GM21723 (cell line): ENCODE measurements at regions not wholly inside any gene's neighbourhood (a gene's known extent, or its start where the extent isn't known, plus 50 kb on each side); places are given as distances from the start of the nearest gene placed in this dataset.

Experiments
- ATAC-seq: cut with Tn5 transposase; IDR thresholded peaks from one replicate; pipeline ENCODE4 v1.9.1; 2021; ENCODE audit warnings: mild to moderate bottlenecking, moderate library complexity; ENCODE audit not compliant: unreplicated experiment

DNA sequence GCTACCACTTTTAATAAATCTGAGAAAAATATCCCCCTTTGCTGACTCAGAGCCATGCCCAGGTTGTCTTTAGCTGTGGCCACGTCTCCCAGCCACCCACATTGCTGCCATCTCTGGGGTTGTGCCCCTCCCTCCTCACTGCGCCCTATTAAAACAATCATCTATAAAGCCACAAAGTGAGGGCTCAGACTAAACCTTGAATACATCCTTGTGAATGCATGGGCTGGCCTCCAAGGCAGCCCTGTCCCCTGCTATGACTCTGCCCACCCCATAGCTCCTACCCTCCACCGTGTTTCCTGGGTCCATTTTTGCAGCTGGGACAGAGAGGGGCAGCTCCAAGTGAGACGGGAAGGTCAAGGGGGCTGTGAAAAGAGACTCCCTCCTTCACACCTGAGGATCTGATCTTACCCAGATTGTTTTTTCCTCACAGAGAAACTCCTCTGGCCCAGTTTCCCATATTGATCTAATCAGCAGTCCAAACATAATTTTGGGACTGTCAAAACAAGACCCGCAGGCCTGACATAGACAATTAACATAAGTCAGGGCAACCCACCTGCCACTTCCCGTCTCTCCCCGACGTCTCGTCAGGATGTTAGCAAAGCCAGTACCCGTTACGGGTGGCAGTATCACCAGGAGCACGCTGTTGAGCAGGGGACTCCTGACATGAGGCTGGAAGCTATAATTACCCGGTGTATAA is 199.0 kb downstream of the KATNAL1 start:
- no peak for ATAC-seq

DNA sequence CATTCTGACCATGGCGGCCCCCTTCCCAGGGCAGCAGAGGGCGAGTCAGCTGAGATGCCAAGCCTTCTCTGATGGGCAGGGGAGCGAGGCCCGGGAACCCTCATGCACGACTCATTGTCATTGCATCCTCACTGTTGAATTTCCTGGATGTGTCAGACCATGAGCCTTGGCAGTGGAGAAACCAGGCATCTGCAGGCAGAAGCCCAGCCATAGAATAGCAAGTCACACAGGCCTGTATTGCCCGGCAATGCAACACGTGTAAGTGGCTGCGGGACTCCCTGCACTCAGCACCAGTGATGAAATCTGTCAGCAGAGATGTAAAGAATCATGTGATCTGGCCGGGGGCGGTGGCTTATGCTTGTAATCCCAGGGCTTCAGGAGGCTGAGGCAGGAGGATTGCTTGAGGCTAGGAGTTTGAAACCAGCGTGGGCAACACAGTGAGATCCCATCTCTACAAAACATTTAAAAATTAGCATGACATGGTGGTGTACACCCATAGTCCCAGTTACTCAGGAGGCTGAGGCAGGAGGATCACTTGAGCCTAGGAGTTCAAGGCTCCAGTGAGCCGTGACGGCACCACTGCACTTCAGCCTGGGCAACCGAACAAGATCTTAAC is 199.7 kb downstream of the KATNAL1 start:
- no peak for ATAC-seq

DNA sequence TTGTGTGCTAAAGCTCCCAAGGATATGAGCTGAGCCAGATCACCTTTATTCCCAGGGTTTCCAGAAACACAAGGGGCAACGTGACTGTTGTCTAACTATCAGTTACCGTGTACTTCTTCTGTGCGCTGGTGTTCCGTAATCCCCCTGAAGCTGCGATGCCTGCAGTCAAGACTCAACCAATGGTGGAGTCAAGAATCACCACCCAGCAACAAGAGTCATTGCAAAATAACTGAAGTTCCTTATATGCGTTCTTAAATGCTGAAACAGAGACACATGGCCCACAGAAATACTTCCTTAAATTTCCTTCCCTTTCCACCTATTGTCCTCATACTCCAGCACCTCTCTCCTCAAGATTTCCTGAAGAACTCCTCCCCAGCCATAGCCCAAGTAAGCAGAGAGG is 200.2 kb downstream of the KATNAL1 start:
- no peak for ATAC-seq

DNA sequence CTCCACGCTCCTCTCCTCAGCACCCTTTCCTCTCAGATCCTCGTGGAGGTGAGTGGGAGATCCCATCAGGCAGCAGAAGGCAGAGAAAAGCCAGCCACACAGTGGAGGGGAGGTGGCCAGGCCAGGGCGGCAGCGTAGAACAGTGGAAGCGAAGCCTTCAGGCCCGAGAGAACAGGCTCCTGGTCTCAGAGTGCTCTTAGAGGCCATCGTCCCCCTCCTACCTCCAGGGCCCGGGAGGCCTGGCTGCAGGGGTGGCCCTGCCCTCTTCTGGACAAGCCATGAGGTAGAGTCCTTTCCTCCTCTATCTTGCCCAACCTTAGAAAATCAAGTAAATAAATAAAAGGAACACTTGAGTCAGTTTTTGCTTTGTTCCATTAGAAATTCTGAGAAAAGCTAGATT is 202.0 kb downstream of the KATNAL1 start:
- no peak for ATAC-seq

DNA sequence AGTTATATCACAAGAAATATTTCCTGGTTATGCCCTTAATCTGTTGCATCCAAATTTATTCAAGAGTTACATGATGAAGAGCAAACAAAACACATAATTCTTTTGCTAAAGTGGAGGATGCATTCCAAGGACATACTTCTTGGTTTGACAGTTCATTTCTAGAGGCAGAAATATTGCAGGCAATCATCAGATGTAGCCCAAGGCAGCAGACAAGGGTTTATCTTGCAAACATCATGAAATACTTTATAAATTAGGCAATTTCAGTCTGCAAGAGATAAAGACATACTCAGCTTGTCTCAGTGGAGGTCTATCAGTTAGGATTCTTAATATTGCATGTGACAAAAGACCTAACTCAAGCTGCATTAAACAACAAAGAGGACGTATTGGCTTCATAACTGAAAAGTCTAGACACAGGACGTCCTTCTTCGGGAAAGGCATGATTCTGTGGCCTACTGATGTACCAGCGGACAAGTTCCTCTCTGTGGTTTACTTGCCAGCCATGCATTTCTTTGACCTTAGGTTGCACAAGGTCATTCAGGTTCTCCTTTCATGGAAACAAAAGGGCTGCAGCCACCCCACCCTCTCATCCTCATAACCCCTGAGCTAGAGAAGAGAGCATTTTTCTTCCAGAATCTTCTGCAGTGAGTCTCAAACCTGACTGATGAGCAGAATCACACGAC is 204.1 kb downstream of the KATNAL1 start:
- no peak for ATAC-seq

DNA sequence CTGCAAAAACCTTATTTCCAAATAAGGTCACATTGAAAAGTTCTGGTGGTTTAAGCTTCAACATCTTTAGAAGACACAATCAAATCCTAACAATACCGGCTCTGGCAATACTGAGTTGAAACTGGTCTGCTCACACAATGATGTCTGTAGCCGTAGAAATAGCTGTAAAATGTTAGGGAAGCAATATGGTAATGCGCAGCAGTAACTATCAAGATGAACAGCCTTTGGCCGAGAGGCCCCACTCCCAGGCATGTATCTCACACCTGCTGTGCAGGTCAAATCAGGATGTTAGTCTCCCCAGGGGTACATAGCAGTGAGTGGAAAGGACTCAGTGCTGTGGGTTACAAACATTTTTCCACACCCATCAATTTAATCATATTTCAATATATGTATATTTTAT is 207.1 kb downstream of the KATNAL1 start:
- ATAC-seq = no peak

DNA sequence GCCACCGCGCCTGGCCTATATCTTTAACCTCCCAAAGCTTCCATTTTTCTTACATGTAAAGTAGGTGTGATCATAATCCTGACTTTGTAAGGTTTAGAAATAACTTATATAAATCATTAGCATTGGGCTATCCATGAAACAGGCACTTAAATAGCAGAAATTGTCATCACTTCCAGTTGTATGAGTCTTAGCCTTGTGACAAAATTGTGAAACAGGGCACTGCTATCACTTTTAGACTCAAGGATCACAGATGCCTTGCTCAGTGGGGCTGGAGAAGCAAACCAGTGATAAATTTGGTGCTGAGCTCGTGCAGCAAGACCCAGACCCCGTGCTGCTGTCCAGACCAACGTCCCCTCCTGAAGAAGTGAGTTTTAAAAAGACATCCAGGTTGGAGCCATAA is 209.7 kb downstream of the KATNAL1 start:
- no peak for ATAC-seq

DNA sequence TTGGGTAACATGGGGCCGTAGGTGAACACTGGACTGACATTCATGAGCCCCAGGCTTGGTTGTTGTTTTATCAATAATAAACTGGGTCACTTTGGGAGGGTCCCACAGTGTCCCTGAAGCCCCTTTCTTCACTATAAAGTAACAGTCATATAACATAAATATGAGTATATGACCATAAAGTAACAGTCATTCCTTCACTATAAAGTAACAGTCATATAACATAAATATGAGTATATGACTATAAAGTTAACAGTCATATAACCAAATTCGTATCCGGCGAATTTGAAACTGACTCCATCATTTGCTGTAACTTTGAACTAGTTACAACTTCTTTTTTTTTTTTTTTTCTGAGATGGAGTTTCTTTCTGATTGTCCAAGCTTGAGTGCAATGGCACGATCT is 210.3 kb downstream of the KATNAL1 start:
- ATAC-seq = no peak

DNA sequence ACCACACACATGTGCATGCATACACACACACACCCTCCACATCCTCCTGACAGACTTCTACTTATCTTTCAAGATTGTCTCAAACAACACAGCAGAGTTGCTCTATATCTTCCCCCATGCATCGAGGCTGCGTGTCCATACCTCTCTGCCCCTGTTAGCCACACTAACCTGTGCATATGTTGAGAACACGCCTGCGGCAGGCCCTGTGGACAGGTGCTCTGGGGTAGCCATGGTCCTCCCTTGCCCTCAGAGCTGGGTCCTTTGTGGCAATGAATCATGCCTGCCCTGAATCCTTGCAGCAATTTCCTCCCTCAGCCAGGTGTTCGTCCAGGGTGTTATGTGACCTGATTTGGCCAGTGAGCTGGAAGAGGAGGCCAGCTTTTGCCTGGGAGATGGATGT is 213.3 kb downstream of the KATNAL1 start:
- ATAC-seq = no peak

DNA sequence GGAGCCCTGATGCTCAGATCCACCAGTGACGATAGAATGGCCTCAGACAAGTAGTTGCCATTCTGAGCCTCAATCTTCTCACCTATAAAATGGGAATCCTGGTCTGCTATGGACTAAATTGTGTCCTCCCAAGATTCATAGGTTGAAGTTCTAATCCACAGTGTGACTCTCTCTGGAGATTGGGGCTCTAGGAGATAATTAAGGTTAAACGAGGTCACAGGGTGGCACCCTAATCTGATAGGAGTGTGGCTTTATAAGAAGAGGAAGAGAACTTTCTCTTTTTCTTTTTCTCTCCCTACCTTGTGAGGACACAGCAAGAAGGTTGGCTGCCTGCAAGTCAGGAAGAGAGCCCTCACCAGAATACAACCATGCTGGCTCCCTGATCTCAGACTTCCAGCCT is 214.1 kb downstream of the KATNAL1 start:
- ATAC-seq = no peak

DNA sequence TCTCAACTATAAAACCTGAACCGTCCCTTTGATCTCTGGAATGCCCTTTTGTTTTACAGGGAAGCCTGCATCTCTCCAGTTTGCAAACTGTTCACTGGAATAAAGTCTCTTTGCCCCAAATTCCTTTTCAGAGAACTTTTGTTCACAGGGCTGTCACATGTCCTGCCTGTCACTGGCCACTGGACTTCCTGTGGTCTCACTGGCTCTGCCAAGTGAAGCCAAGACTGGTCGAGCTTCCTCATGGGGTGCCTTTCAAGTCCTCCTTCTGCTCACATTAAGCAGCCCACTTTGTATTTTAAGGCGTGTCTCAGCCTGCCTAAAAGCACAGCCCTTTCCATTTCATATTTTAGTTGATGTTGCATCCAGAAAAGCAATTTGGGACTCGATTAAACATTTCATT is 215.7 kb downstream of the KATNAL1 start:
- no peak for ATAC-seq

DNA sequence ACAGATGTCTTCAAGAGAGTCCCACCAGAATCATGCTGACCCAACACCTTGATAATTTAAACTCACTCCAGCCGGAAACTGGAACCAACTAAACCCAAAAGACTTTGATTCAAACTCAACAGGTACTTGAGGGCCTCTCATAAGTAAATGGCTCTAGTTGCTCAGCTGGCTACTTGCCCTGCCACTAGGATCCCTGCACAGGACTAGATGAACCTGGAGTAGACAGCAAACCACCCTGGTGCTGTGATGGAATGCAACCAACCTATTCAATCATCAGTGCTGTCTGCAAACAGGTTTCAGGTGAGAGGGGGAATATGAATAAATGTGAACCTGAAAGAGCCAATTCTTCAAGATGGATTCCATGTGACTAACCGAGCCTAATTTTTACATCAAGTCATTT is 216.3 kb downstream of the KATNAL1 start:
- no peak for ATAC-seq

DNA sequence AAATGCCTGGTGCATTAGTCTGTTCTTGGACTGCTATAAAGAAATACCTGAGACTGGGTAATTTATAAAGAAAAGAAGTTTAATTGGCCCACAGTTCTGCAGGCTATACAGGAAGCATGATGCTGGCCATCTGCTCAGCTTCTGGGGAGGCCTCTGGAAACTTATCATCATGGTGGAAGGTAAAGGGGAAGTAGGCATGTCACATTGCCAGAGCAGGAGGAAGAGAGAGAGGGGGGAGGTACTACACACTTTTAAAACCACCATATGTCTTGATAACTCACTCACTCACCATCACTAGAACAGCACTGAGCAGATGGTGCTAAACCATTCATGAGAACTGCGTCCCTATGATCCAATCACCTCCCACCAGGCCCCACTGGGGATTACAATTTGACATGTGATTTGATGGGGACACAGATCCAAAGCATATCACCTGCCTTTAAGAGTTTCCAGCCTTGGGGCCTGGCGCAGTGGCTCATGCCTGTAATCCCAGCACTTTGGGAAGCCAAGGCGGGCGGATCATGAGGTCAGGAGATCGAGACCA is 219.0 kb downstream of the KATNAL1 start:
- no peak for ATAC-seq

DNA sequence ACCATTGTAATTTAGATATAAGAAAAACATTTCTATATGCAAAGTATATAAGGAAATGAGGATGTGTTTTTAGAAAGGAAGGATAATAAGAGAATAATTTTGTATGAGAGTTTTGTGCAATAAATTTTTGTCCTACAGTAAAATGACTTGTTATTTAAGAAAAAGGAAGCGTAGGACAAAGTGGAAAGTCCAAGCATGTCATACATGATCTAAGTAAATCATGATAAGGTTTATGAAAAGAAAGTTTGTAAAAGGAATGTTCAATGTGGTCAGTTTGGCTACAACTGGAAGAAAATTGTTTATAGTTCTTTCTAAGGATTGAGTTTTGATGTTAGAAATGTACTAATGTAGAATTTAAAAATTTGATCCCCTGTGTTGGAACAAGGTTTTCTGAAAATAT is 222.3 kb downstream of the KATNAL1 start:
- ATAC-seq = no peak

DNA sequence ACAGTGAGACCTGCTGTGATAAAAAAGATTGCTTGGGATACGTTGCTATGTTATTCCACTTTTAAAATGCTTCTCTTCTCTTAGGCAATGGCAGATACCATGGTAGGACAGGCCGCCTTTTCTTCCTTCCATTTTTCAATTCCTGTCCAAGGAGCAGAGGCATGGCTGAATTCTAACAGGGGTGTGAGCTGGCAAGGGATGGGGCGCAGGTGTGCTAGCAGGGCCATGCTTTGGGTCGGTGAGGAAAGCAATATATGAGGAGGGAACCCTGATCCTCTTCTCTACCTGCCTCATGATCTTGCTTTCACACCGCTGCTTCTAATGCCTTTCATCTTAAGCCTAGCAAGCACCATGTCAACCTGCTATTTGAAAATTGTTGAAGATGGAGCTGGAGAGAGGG is 225.0 kb downstream of the KATNAL1 start:
- ATAC-seq = no peak

DNA sequence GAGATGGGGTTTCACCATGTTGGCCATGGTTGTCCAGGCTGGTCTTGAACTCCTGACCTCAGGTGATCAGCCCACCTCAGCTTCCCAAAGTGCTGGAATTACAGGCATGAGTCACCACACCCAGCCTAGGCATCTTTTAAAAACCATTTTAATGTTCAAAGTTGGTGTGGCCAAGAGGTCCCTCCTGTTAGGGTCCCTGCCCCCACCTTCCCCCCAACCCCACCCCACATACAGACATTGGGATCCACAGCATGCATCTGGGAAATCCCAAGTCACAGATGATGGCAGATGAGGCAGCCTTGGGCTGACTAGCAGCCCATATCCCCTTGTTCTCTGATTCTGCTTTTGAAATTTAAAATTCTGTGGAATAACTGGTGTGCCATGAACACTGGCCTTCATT is 226.0 kb downstream of the KATNAL1 start:
- no peak for ATAC-seq

DNA sequence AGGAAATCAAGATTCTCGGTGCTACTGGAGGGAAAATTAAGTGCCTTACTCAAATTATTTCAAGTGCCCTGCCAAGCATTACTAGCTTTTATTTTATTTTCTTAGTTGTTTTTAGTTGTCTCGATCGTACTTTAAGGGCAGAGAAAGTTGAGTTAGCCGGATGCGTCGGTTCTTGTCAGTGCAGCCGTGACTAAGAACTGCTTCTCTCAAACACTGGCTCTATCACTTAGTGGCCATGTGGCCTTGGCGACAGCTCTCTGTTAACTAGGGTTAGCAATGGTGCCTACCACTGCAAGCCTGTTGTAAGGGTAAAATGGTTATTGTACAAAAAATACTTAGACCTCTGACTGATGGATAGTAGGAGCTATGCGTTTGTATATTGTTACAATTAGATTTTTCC is 227.8 kb downstream of the KATNAL1 start:
- ATAC-seq = no peak

DNA sequence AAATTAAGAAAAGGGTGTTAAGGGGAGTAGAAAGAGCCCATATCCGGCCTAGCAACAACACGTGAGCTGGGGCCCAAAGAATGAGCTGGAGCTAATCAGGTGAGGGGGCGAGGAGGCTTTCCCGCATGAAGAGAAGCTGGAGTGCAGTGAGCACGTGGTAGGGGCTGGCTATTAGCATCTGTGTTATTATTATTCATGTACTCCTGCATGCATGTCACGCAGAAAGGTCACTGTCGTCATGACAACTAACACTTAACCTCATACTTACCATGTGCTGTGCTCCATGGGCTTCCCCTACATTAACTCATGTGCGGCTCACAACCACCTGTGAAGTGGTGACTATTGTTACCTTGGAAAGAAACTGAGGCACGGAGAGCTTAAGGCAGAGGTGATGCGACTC is 227.6 kb upstream of the UBL3 start:
- ATAC-seq = no peak

DNA sequence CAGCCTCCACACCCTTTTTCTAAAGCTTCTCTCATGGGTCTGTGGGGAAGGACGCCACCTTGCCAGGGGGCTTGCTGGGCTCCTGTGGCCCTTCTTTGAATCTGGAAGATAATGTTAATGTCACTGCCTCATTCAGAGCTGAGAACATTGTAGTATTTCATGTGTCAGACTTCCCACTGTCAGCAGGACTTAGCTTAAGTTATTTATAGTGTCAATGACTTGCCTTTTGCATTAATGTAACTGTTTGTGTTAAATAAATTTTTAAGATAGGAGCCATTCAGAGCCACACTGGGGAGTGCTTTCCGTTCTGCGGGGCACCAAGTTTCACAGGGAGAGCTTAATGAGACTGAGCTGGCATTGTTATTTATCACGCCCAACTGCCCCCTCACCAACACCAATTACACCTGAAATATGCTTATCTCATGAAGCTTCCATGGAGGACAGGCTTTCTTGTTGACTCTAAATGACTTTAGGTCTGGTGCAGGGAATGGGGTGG is 226.9 kb upstream of the UBL3 start:
- no peak for ATAC-seq

DNA sequence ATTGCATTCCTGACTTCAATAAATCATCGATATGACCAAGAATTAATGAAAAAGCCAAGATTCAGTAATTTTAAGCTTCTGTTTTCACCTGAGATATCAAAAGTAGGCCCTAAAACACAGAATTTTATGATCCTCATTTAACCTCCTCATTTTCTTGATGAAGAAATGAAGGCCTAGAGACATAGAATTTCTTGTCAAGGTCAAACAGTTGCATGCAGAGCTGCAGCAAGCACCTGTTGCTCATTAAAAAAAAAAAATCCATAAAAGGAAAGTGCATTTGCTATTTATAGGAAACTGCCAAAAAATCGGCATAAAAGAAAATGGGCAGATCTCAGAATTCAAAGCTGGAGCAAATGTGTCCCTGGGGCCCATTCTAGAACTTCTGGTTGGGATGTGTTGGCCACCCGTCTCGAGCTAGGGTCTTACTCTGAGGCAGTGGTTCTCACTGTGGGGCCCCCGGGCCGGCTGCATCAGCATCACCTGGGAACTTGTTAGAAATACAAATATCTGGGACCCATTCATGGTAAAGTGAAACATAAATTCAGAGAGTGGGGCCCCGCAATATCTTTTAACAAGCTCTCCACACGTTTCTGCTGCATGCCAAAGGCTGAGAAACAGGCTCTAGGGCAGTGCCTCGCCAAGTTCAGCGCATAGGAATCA is 224.7 kb upstream of the UBL3 start:
- no peak for ATAC-seq

DNA sequence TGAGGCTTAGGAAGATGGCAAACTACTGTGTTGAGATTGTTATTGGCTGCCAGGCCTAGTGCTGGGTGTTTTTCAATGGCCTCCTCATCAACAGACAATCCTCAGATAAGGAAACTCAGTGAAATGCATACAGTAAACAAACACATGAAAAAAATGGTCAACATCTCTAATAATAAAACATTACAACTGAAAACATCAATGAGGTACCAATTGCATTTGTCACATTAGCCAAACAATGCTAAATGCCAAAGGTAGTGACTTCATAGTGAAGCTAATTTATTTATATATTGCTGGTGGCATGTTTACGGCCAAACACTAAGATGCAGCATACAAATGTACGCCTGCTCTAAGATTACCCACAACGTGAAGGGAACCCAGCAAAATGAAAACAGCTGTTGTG is 224.0 kb upstream of the UBL3 start:
- ATAC-seq = no peak

DNA sequence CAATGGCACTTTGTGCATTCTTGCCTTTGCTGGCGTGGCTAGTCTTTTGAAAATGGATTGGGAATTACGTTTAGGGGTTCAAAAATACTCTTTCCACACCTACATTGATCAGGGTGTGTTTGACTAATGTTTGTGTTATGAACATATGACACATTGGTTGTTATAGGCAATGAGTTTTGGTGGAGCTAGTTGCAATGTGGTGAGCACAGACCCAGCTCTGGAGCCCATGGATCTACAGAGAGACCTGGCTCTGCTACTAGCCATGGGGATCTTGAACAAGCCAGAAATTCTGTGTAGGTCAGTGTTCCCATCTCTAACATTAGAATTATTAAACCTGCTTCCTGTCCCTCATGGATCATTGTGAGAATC is 222.4 kb upstream of the UBL3 start:
- ATAC-seq = no peak
